Brain pericyte (primary cell): ENCODE measurements at regions not wholly inside any gene's neighbourhood (a gene's known extent, or its start where the extent isn't known, plus 50 kb on each side); places are given as distances from the start of the nearest gene placed in this dataset.
"Not testable (repeated sequence)": the region's sequence is repeated elsewhere in the genome, so short reads cannot be mapped to it uniquely, and the experiment has no call there.

Experiments used
- DNase-seq: peaks from one replicate; pipeline ENCODE4 v3.0.0-alpha.2; 2012; ENCODE audit warnings: low read depth, low spot score

- no peak for DNase-seq
These were observed 123.3 kb upstream of the ZCCHC13 start for GRCh38 chrX:74180716-74181115.

GRCh38 chrX:74179990-74180389 is 124.0 kb upstream of the ZCCHC13 start:
- no peak for DNase-seq

- DNase-seq: no peak
These were observed 124.5 kb upstream of the ZCCHC13 start for GRCh38 chrX:74179499-74179898.

DNA sequence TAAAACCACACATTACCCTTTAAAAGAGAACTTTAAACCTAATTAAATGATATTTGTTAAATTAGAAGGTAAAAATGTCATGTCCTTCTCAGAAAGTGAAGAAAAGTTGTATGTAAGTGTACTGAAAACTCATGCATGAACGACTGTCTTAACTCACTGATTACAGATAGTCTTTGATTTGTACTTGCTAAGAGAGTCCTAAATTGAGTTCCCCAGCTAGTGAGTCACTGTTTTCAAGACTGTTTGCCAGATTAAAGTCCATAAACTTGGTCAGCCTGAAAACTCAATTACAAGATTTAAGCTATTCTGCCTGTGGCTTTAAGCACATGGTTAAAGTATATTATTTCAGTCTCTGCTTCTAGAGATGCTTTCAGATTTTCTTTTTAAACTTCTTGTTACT is 124.9 kb upstream of the ZCCHC13 start:
- no peak for DNase-seq

DNA sequence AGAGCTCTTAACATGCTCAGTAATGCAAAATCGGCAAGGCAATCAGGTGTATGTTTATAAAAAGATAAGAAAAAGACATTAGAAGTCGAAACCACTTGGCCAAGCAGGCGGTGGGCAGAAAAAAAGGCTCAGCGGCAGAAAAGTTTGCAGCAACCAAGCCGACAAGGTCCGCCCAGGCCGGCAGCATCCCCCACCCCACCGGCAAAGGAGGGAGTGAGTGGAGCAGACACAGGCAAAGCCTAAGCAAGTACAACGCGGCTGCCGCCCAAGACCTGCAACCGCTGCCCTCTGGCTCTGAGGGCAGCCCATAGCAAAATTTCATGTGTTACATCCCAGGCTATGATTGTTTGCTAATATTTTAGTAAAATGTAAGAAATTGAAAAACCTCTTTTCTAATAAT is 125.4 kb upstream of the ZCCHC13 start:
- DNase-seq: no peak

DNA sequence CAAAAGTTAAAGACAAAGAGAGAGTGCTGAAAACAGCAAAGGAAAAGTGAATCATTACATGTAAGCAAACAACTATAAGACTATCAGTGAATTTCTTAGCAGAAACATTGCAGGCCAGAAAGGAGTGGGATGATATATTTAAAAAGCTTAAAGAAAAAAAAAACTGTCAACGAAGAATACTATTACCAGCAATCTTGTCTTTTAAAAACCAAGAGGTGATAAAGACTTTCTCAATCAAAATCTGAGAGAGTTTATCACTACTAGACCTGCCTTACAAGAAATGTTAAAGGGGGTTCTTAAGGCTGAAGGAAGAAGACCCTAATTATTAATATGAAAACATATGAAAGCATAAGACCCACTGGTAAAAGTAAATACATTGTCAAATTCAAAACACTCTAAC is 132.5 kb upstream of the ZCCHC13 start:
- DNase-seq: no peak

- no peak for DNase-seq
These were observed 141.8 kb upstream of the ZCCHC13 start for GRCh38 chrX:74162199-74162598.

- no peak for DNase-seq
These were observed 143.2 kb upstream of the ZCCHC13 start for GRCh38 chrX:74160816-74161215.

DNA sequence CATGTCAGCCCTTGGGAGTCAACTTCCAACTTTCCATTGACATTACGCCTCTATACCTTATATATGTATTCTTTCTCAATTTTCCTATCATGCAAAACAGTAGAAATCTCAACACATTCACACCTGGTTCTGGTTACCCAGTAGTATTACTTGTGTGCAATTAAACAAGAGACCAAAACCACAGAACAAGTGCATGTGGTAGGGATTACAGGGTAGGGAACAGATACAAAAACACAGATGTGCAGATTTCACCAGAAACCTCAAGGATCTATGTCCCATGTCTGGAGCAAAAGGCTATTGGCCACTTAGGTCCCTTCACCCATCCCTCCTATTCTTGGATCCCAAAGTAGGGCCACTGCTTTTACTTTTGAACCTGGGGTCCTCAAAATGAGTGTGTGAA is 143.6 kb upstream of the ZCCHC13 start:
- DNase-seq: no peak

DNA sequence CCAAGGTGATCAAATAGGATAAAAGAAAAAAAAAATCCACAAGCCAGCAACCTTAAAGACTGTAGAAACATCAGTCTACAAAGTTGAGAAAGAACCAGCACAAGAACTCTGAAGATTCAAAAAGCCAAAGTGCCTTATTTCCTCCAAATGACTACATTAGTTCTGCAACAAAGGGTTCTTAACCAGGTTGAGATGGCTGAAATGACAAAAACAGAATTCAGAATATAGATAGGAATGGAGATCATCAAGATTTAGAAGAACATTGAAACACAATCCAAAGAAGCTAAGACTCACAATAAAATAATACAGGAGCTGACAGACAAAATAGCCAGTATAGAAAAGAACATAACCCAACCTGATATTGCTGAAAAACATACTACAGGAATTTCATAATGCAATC is 156.5 kb upstream of the ZCCHC13 start:
- no peak for DNase-seq

DNA sequence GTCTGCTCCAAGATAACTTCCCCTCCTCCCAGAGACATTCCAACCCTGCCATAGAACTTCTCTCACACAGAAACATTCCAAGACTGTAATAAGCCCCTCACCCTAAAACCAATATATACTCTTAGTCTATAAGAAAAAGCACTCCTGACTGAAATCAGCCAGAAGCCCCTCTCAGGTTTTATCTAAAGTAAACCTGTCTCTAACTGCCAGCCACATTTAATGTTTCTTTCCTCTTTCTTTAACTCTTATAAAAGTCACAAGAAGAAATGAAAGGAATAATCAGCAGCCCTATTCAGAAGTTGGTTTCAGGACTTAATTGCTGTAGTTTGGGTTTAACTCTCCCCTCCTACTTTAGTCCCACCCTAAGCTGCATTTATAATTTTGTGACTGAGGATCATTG is 165.0 kb upstream of the ZCCHC13 start:
- no peak for DNase-seq

GRCh38 chrX:74133156-74133796 is 170.7 kb upstream of the ZCCHC13 start:
- DNase-seq: peak; percentile 6

DNA sequence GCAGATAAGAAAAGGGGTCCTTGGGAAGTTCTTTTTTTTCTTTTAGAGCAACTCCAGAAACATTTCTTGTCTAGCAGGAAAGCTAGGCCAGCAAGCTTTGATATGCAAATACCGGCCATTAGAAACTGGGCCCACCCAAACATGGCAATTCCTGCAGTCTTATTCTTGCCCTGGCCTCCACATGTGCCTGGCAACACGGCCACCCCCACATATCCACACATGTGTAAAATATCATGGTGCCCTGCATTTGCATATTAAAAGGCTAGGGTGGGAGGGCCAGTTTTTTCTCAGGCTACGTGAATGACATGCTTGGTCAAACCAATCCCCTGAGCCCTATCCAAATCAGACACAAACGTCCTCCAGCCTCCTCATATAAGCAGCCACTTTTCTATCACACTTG is 171.7 kb upstream of the ZCCHC13 start:
- no peak for DNase-seq

DNA sequence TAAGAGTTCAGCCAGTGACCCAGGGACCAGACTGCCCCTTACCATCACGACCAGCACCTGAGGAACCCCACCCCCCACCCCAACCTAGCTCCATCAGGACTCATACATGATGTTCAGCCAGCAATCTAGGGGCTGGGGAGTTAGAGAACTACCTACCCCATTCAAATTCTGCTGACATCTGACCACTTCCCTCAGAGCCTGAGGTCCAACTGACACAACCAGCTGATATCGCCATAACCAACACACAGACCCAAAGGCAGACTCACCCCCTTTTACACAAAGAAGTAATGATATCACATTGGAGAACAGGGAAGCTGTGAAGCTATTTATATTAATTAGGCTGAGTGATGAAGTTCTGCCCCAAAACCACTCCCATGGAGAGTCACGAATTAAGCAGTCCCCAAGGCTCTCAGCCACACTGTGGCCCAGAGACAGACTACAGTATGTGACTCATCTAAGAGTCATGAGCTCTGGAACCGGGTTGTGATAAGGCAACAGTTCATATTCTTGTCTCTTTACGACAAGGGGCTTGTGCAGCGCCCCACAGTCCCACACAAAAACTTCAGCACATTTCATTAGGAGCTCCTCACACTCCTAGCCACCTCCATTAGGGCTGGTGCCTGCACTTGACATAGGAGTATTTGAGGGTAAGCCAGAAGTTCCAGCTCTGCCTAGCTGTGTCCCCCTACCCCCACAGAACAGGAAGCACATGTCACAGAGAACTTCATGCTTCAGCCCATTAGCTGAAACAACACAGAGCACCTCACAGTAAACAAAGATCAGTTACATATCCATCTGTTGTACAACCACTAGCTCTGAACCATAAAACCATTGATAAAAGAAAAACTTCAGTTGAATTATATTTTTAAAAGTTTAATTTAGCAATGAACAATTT is 184.7 kb upstream of the ZCCHC13 start:
- no peak for DNase-seq

- DNase-seq: no peak
These were observed 185.7 kb upstream of the ZCCHC13 start for GRCh38 chrX:74117962-74118902.

- no peak for DNase-seq
These were observed 192.7 kb upstream of the ZCCHC13 start for GRCh38 chrX:74111245-74111644.

DNA sequence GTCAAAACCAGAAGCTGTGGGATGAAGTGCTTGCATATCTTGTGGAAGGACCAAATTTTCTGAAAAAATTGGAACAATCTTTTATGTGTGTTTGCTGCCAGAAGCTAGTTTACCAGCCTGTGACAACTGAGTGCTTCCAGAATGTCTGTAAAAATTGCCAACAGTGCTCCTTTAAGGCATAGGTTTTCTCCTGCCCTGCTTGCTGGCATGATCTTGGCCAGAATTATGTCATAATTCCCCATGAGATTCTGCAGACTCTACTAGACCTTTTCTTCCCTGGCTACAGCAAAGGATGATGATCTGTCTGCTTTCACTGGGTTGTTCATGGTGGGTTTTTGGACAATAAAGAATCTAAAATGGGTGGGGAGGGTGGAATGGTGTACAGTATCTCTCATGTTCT is 196.3 kb upstream of the ZCCHC13 start:
- no peak for DNase-seq

- DNase-seq: no peak
These were observed 199.5 kb upstream of the ZCCHC13 start for GRCh38 chrX:74104356-74105015.

DNA sequence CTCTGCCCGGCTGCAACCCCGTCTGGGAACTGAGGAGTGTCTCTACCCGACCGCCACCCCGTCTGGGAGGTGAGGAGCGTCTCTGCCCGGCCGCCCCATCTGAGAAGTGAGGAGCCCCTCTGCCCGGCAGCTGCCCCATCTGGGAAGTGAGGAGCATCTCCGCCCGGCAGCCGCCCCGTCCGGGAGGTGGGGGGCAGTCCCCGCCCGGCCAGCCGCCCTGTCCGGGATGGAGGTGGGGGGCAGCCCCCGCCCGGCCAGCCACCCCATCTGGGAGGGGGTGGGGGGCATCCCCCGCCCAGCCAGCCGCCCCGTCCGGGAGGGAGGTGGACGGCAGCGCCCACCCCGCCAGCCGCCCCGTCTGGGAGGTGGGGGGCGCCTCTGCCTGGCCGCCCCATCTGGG is 205.6 kb upstream of the ZCCHC13 start:
- DNase-seq: not testable (repeated sequence)

- DNase-seq: no peak
These were observed 213.9 kb upstream of the ZCCHC13 start for GRCh38 chrX:74090049-74090448.

- DNase-seq: no peak
These were observed 218.2 kb upstream of the ZCCHC13 start for GRCh38 chrX:74085642-74086236.
